PC-9 (cell line): ENCODE measurements at regions not wholly inside any gene's neighbourhood (a gene's known extent, or its start where the extent isn't known, plus 50 kb on each side); places are given as distances from the start of the nearest gene placed in this dataset.

Experiments
- EZH2 ChIP-seq: fragments of 200-600 bp; sonication (generic); IDR thresholded peaks from 2 replicates; pipeline ENCODE4 v1.8.0; 2017; ENCODE audit warnings: antibody characterized with exemption, low read depth
- TF ChIP-seq, protein P1 (sequence below): fragments of 200-600 bp; sonication (generic); conservative IDR thresholded peaks from 2 replicates; pipeline ENCODE4 v1.6.1; 2017; ENCODE audit warnings: mixed run types, antibody characterized with exemption, mild to moderate bottlenecking, moderate library complexity

DNA sequence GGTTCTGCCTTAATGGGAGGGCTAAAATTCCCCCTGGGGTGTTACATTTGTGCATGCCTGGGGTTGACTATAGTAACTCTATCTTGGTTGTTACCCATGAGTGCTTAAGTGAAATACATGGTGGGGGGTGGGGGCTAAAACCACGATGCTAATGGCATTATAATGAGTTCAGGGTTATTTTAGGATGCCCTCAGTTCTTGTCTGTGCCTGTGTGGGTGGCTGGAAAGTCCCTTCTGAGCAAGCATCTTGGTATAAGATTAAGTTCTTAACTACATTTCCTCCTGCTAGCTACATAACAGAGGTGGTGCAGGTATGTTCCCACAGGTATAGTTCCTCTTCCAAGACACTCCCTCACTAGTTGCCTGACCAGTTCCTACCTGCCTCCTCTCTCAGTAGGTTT is 822.3 kb downstream of the LRFN5 start:
- TF ChIP-seq, protein P1, sequence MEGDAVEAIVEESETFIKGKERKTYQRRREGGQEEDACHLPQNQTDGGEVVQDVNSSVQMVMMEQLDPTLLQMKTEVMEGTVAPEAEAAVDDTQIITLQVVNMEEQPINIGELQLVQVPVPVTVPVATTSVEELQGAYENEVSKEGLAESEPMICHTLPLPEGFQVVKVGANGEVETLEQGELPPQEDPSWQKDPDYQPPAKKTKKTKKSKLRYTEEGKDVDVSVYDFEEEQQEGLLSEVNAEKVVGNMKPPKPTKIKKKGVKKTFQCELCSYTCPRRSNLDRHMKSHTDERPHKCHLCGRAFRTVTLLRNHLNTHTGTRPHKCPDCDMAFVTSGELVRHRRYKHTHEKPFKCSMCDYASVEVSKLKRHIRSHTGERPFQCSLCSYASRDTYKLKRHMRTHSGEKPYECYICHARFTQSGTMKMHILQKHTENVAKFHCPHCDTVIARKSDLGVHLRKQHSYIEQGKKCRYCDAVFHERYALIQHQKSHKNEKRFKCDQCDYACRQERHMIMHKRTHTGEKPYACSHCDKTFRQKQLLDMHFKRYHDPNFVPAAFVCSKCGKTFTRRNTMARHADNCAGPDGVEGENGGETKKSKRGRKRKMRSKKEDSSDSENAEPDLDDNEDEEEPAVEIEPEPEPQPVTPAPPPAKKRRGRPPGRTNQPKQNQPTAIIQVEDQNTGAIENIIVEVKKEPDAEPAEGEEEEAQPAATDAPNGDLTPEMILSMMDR, result no peak
- TF ChIP-seq EZH2, result no peak
